HG02798 (cell line): ENCODE measurements at regions not wholly inside any gene's neighbourhood (a gene's known extent, or its start where the extent isn't known, plus 50 kb on each side); places are given as distances from the start of the nearest gene placed in this dataset.
A peak's percentile ranks its signal among the peaks of the same experiment; 100 is the strongest.

Experiments used
- ATAC-seq: cut with Tn5 transposase; IDR thresholded peaks from one replicate; pipeline ENCODE4 v1.9.1; 2021; ENCODE audit warnings: mild to moderate bottlenecking; ENCODE audit not compliant: unreplicated experiment, poor library complexity

DNA sequence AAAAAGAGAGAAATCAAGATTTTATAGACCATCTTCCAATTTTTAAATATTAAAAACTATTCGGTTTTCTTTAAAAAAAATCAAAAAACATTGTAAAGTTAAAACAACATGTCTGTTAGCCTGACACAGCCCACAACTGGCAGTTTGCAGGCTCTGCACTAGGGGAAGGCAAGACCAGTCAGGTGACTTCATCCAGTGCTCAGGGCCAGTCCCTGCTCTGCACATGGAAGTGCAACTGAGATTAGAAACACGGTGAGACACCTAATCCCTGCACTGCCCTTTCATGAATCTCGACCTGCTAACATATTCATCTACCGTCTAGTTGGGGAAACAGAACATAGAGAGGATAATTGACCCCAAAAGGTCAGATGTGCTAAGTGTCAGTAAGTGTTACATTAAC, 135.2 kb downstream of the BARD1 start:
- peak; percentile 84 for ATAC-seq

DNA sequence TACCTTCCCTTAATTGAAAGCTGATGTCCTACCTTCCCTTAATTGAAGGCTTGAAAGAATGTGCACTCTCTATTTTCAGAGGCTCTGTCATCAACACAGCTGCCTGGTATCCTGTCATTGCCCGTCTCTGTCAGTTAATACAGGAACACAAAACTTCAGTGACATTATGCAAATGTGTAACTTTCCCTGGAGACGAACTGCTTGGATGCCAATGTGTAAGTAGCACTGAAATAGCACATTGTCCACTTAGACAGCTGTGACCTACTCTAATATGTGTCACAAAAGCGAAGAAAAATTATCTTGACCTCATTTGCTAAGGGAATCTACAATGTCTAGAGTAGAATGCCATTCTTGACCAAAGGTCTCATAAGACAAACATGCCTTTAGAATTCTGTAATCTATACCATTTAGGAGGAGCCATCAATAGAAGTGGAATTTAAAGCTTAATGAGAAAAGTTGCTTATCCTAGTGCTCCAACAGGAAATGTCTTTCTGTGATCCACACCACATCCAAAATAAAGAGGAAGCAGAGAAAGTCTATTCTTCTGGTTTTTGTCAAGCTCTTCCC, 138.1 kb downstream of the BARD1 start:
- ATAC-seq = no peak

DNA sequence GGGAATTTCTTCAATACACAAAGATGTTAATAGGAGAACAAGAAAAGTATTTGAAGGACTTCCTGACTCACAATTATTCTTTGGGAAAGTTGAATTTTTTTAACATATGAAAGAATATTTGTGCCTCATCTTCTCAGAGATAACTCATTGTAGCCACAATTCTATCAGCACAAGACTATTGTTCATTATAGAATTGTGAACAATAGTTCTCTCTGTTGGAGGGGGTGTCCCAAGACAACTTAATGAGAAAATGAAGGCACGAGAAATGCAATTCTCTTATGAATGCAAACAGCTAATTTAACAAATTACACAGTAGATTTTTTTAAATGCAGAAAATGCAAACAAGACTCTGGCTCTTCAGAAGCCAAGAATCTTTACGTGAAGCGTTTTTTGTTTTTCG, 157.0 kb downstream of the BARD1 start:
- ATAC-seq = no peak

DNA sequence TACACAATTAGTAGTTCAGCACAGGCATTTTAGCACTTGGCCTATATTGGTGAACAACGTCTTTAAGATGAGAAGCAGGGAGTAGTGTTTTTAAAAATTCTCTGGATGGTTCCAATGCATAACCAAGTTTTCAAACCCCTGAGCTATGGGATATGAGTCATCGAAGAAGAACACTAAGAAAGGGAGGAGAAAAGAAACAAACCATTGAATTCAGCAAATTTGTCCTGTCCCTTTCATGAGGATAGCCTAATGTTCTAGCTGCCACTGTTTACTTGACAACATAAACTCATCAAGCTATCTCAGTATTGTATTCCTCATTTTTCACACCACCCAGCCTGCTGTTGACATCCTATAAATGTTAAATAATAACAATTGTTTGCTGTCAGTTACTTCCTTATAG, 158.0 kb downstream of the BARD1 start:
- no peak for ATAC-seq

DNA sequence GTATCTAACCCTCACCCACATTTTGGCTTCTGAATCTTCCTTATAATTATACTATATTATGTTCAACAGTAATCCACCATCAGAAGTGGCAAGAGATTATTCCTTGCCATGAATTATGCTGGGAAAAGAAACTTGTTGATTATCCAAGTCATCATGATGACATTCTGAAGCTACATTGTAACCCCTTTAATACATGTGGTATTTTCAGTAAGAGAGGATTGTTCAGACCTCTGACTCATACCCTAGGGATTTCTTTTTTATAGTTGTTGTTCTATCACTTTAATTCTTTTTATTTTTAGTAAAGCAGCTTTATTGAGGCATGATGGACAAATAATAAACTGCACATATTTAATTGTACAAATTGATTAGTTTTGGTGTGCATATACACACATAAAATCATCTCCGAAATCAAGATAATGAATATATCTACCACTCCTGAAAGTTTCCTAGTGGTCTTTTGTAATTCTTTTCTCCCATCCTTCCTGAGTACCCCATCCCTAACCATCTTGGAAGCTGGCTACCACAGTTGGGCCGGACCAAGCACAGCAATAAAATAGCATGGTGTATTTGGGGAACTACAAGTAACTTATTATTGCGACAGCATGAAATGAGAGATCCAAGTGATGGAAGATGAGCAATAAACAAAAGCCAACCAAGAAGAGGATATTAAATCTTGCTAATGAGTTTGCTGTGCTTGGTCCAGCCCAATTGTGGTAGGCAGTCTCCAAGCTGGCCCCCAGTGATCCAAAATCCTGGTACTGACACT, 159.9 kb downstream of the BARD1 start:
- ATAC-seq = no peak

DNA sequence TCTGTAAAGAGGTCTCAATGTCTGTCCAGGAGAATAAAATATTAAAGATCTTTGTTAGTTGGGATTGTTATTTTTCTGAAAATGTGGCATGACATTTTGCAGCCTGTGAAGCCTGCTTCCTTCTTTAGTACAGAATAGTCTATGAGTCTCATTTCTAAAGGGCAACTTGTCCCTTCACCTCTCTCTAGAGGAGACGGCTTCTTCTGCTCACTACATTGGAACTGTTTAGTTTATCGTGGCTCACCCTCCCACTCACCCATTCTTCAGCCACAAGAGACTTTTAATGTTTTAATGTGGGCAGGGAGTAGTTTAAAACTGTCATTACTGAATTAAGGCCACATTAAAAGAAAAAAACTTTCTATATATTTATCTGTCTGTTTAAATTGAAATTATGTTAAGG, 161.0 kb downstream of the BARD1 start:
- no peak for ATAC-seq

DNA sequence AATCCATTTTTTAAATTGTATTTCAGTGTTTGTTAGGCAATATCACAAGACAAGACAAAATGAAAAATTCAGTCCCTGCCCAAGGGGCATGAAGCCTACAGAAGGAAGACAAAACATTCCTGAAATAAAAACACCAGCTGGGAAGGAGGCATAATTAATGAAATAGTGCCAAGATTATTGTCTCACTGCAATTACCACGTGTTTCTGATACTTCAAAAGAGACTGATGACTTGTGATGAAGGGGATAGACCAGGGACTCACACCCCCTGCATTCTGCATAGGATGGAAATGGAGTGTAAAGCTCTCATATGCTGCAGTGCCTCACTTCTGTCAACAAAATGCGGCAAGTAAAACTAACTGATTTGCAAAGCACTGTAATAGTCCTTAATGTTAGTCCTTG, 178.1 kb downstream of the BARD1 start:
- ATAC-seq = no peak

DNA sequence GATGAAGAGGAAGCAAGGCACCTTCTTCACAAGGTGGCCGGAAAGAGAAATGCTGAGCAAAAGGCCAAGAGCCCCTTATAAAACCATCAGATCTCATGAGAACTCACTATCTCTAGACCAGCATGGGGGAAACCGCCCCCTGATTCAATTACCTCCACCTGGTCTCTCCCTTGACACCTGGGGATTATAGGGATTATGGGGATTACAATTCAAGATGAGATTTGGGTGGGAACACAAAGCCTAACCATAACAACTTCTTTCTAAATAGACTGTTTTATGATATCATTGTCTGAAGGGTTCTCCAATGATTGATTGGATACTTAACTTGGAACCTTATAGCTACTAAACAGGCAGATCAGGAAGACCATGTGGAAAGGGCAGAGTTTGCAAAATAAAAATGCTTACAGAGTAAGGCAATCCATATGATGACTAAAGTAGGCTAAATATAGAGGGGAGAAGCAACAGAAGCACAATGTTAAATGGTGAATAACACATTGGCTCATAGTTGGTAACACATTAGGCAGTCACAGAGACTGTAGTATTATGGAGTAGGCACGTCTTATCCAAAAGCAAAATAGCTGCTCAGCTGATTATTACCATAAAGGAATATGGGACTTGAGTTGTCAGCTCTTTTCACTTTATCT, 179.0 kb downstream of the BARD1 start:
- ATAC-seq = no peak

DNA sequence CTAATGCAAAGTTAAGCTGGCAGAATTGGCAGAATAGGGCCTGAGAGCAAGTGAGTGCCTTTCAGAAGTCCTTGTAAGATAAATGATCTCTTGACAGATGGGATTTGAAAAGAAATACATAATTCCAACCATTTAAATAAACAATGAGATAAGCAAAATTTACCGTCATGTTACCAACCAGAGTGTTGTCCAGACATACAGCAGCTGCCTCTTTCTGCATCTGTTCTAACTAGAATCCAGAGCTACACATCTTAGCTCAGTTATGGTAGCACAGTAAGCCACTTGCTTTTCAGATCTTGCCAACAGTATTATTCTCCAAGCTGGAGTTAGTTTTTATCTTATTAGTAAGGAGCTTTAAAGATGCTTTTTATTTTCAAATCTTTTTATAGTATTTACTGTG, 179.6 kb downstream of the BARD1 start:
- no peak for ATAC-seq
